Breast epithelium (tissue), 3 donors: ENCODE measurements at regions not wholly inside any gene's neighbourhood (a gene's known extent, or its start where the extent isn't known, plus 50 kb on each side); places are given as distances from the start of the nearest gene placed in this dataset.

ENCODE experiments used
- CTCF ChIP-seq, 3 donors: fragments of 450-650 bp; IDR thresholded peaks; one replicate each; pipeline ENCODE4 v1.5.1; 2016 to 2017; ENCODE audit warnings: antibody characterized with exemption in 3 of 3, mild to moderate bottlenecking in 3 of 3, moderate library complexity in 3 of 3
- POLR2A ChIP-seq: fragments of 450-650 bp; IDR thresholded peaks from one replicate; pipeline ENCODE4 v1.6.1; 2016; ENCODE audit warnings: antibody characterized with exemption, mild to moderate bottlenecking, moderate library complexity
- POLR2AphosphoS5 ChIP-seq, 3 donors: sonication (generic); formaldehyde crosslinking; IDR thresholded peaks; one replicate each; pipeline ENCODE4 v1.6.1; 2017; ENCODE audit warnings: antibody characterized with exemption in 3 of 3

DNA sequence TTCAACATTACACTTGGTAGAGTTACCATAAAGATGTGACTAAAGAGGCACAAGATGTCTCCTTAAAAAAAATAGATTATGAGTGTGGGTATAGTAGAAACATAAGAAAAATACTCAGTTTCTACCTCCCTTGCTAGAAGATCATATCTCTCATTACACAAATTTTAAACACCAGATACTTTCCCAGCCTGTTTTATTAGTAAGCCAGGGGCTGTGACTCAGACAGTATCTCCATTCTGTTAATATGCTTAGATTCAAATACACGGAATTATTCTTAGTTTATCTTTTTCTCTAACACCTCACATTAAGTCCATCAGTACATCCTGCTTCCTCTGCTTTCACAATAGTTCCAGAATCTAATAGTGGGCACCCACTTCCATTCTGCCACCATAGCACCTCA, 561.8 kb upstream of the ADAMTS5 start:
- TF ChIP-seq CTCF (IDR thresholded peaks at IDR 0.05) (no peak), POLR2AphosphoS5 (IDR thresholded peaks at IDR 0.05) (no peak), POLR2A (no peak)
